GM21367 (cell line): ENCODE measurements at regions not wholly inside any gene's neighbourhood (a gene's known extent, or its start where the extent isn't known, plus 50 kb on each side); places are given as distances from the start of the nearest gene placed in this dataset.

ENCODE experiments used
- ATAC-seq: cut with Tn5 transposase; IDR thresholded peaks from one replicate; pipeline ENCODE4 v1.9.1; 2021; ENCODE audit not compliant: unreplicated experiment

- no peak for ATAC-seq
Observed at GRCh38 chr12:130070126-130070611, 92.1 kb upstream of the FZD10 start.

- no peak for ATAC-seq
Observed at GRCh38 chr12:130073721-130074120, 88.5 kb upstream of the FZD10 start.

GRCh38 chr12:130074661-130075406, 87.4 kb upstream of the FZD10 start:
- ATAC-seq, result no peak

GRCh38 chr12:130075497-130076076, 86.7 kb upstream of the FZD10 start:
- ATAC-seq, result no peak

- ATAC-seq, result no peak
Observed at GRCh38 chr12:130076126-130076525, 86.1 kb upstream of the FZD10 start.

- no peak for ATAC-seq
Observed at GRCh38 chr12:130076752-130077151, 85.5 kb upstream of the FZD10 start.

GRCh38 chr12:130078852-130079251, 83.4 kb upstream of the FZD10 start:
- ATAC-seq, result no peak

GRCh38 chr12:130079279-130079678, 83.0 kb upstream of the FZD10 start:
- ATAC-seq, result no peak

- ATAC-seq, result no peak
Observed at GRCh38 chr12:130080205-130080604, 82.1 kb upstream of the FZD10 start.

GRCh38 chr12:130081117-130081805, 81.0 kb upstream of the FZD10 start:
- no peak for ATAC-seq

- no peak for ATAC-seq
Observed at GRCh38 chr12:130083002-130083401, 79.3 kb upstream of the FZD10 start.

- ATAC-seq, result no peak
Observed at GRCh38 chr12:130083734-130084133, 78.5 kb upstream of the FZD10 start.

- no peak for ATAC-seq
Observed at GRCh38 chr12:130084359-130084758, 77.9 kb upstream of the FZD10 start.

- no peak for ATAC-seq
Observed at GRCh38 chr12:130086248-130086647, 76.0 kb upstream of the FZD10 start.

GRCh38 chr12:130086797-130087196, 75.5 kb upstream of the FZD10 start:
- no peak for ATAC-seq

GRCh38 chr12:130087222-130087621, 75.0 kb upstream of the FZD10 start:
- ATAC-seq, result no peak

GRCh38 chr12:130088504-130088903, 73.8 kb upstream of the FZD10 start:
- no peak for ATAC-seq

GRCh38 chr12:130090542-130090941, 71.7 kb upstream of the FZD10 start:
- ATAC-seq, result no peak

- ATAC-seq, result no peak
Observed at GRCh38 chr12:130093380-130093779, 68.9 kb upstream of the FZD10 start.

GRCh38 chr12:130097342-130097741, 64.9 kb upstream of the FZD10 start:
- ATAC-seq, result no peak

GRCh38 chr12:130097798-130098255, 64.4 kb upstream of the FZD10 start:
- ATAC-seq, result no peak
